Kidney tubule cell (primary cell): ENCODE measurements at regions not wholly inside any gene's neighbourhood (a gene's known extent, or its start where the extent isn't known, plus 50 kb on each side); places are given as distances from the start of the nearest gene placed in this dataset.

Source experiments
- DNase-seq: peaks from one replicate; pipeline ENCODE4 v3.0.0-alpha.2; 2018; ENCODE audit warnings: low spot score

- DNase-seq, result no peak
Measured at GRCh38 chr4:140316799-140317198, 56.6 kb upstream of the SCOC start.

DNA sequence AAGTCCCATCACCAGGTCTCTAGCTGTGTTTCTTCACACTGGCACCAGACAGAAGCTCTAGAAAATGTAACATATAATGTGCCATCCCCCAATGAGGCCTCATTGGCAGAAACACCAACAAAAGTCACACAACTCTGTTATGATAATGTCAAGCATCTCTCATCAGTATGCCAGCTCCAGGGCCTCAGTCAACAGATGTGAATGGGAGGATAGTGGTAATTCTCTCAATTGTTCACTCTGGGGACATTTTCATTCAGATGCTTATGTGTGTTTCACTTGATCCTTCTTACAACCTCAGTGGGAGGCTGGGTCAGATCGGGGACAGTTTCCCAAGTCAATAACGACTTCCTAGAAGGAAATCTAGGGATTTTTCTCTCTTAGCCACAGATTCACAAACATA lies 57.5 kb upstream of the SCOC start:
- DNase-seq, result no peak

GRCh38 chr4:140315438-140315837 lies 58.0 kb upstream of the SCOC start:
- no peak for DNase-seq

DNA sequence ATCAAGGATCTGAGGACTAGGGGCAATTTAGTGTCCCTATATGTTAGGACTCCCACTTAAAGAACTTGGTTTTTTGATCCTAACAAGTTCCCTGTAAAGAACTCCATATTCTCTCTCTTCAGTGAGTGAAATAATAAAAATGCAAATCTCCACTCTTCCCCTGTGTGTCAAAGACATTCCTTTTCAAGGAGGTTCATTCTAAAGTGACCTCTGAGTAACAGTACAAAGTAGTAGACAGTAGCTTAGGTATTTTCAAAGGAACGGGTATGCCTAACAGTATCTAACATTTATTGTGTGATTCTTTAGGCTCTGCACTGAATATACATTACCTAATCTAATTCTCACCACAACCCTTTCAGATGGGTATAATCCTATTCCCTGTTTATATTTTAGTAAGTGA lies 58.4 kb upstream of the SCOC start:
- no peak for DNase-seq

DNA sequence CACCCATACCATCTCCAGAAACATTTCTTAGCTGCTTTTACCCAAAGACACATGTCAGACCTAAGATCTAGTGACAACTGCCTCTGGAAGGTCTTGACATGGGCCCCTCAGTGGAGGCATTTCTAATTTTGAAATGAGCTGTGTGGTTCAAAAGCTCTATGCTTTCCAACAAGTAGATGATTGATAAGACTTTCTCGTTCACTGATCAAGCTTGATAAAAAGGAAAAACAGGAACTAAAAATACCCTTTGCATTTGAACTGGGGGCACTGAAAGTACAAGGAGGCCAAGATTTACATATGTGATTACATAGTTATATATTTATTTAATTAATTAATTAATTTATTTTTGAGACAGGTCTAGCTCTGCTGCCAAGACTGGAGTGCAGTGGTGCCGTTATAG lies 61.3 kb upstream of the SCOC start:
- DNase-seq, result no peak

DNA sequence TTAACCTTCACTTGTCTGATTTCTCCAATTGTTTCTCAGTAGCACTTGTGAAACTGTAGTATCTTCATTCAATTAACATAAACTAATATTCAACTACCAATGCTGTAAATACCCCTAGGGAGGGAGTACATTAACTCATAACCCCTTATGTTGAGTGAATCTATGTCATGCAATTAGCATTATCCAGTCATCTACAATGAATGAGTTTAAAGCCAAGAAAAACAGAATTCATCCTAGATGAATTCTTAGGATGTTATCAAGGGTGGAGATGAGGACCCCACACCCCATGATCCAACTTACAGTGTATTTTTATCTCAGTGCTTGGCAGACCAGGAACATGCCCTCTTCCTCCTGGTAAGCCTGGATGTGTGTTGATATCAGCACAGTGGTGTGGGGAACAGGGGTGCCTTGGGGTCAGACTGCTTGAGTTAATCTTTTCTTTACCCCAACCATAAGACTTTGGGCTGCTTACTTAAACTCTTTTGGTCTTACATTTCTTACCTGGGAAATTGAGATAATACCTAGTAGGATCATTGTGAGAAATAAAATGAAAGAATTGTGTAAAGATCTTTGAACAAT lies 62.1 kb upstream of the SCOC start:
- DNase-seq, result no peak

- DNase-seq, result peak; percentile 42
Measured at GRCh38 chr4:140309124-140309870, 64.1 kb upstream of the SCOC start.

DNA sequence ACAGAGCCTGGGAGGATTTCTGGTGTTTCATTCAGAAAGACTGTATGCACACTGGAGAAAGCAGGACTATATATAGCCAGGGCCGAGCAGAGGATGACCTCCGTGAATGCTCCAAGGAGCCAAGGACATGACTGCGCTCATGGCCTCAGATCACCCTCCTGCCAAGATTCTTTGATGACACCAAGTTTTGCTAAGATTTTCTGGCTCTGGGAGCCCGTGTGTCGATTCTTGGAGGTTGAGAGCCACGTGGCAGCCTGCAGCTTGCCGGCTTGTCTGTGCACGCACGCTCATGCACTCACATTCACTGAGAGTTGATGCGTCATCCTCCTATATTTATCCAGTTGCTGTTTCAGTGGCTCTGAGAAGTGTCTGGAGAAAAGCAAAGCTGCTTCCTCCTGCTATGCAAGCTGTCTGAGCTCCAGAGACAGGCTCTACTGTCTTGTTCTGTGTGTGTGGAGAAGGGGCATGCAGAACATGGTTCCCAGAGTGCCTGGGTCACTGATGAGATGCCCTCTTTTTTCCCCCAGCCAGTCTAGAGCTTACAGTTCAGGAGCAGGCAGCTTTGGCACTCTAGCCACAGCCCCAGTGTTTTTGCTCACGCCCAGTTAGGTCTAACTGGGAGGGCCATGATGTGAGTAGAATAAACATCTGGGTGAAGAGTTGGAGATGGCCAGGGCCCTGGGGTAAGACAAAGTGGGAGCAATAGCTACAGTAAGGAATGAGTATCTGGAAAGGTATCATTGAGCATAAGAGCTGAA lies 64.9 kb upstream of the SCOC start:
- DNase-seq, result no peak

DNA sequence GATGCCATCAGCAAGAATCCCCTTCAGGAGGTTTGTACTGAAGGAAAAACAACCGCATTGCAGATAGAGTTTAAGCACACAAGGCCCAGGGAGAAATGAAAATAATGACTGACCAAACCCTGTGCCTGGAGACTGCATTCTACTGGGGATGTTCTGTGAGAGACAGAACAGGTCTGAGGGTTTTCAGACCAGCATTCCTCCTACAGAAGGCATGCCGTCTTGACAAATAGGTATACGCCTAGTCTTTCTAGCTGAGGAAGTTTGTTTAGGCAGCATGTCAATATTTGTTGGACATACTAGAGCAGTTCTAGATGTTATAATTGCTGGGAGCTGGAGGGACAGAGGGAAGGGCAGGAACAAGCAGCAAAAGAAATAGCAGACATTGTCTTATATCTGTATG lies 68.4 kb upstream of the SCOC start:
- no peak for DNase-seq

GRCh38 chr4:140304346-140304745 lies 69.1 kb upstream of the SCOC start:
- DNase-seq, result no peak

DNA sequence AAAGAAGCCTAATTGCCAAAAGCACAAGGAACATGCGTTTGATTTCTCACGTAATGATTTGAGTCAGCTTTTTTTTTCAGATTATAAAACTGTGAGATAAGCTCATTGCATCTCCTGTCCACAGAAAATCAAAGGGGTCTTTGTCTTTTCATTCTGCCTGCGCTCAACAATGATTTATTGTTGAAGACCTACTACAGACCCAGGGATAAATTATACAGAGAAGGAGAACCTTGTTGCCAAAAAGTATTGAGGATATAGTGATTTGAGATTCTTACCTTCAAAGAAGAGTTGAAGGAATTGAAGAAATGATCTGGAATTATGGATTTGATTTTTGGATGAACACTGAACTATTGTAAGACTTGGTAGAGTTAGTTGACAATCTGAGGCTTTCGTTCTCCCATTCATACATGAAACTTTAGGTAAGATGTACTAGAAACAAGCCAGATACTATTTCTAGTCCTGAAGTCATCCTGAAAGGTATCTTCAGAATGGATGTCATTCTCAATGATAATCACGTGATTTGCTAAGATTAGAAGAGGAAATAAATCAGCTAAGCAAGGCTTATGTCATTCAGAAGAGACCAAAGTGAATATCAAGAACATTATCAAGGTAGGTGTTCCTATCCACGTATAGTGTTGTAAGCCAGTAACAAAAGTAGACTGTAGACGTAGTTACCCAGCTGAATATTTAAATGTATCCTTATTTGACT lies 71.1 kb upstream of the SCOC start:
- DNase-seq, result no peak

- peak; percentile 86 for DNase-seq
Measured at GRCh38 chr4:140300271-140300970, 73.0 kb upstream of the SCOC start.

DNA sequence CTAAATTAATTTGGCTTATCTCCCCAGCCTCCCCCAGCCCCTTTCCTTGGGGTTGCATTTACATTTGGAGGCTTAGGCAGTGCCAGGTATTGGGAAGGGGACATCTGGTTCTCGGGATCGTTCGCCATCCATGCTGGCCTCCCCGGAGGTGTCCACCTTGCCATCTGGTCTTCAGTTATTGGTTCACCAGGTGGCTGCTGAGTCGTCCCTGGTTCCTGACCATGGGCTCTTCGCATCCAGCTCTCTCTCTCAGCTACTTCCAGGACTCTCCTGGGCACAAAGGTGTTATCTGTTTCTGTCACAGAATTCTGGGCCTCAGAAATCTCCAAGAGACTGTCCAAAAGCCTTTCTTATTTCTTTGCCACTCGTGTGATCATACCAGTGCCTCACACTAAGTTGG lies 75.4 kb upstream of the SCOC start:
- no peak for DNase-seq

DNA sequence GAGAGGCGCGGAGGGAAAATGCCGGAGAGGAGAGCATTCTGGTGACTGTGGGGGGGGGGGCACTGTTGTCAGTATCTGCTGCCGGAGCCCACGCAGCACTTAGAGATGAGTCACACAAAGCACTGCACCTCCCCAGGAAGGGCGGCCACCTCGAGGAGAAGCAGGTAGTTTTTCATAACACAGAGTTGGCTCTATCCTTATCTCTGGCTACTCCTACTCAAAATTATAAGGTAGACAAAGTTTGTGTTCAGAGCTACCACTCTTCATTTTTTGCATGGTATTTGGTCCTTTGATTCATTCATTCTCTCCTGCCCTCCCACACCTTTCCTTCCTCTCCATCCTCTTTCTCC lies 76.2 kb upstream of the SCOC start:
- peak; percentile 60 for DNase-seq

- peak; percentile 89 for DNase-seq
Measured at GRCh38 chr4:140296335-140297220, 76.9 kb upstream of the SCOC start.

- DNase-seq, result peak; percentile 78
Measured at GRCh38 chr4:140293979-140294378, 79.5 kb upstream of the SCOC start.

DNA sequence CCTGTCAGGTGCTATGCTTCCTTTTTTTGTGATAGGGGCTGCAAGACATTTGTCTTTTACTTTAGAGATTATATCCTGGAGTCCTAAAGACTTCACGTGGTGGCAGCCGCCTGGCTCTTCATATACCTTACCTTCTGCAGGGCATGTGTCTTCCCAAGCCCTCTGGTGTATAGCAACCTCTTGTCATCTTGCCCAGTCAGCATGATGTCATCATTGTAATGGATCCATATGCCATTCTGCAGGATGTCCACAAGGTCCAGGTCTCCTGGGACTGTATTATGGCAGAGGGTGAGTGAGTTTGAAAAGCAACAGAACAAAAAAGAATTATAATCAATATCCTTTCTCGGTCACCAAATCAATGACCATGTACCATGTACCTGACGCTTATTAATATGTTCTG lies 82.2 kb upstream of the SCOC start:
- no peak for DNase-seq

GRCh38 chr4:140289486-140289885 lies 84.0 kb upstream of the SCOC start:
- DNase-seq, result no peak

DNA sequence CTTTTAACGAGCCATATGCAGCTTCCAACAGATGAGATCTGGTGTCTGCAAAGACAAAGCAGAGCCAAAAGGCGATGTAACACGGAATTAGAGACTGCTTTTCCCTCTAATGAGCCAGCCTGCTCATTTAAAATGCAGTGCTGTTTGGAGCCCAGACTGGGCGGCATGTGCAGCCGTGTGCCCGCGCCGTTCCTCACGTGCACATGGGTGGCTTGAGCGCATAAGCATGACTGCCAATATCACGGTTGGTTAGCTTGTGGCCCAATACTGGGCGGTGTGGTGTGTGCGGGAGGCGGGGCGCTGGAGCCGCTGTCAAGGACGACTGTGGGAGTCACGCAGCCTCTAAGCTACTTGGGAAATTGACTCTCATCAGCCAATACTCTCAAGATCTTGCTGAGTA lies 87.0 kb upstream of the SCOC start:
- DNase-seq, result peak; percentile 57

GRCh38 chr4:140284456-140284855 lies 89.0 kb upstream of the SCOC start:
- no peak for DNase-seq
